GM12892 (cell line): ENCODE measurements at regions not wholly inside any gene's neighbourhood (a gene's known extent, or its start where the extent isn't known, plus 50 kb on each side); places are given as distances from the start of the nearest gene placed in this dataset.

Experiments
- POLR2A ChIP-seq: IDR thresholded peaks from 2 replicates; pipeline ENCODE4 v1.6.1; 2011; ENCODE audit warnings: low read depth, low read length, control low read depth
- POLR2AphosphoS5 ChIP-seq: IDR thresholded peaks from 2 replicates; pipeline ENCODE4 v1.6.1; 2011; ENCODE audit warnings: low read depth, low read length, control low read depth
- TAF1 ChIP-seq: IDR thresholded peaks from 2 replicates; pipeline ENCODE4 v1.6.1; 2011; ENCODE audit warnings: low read depth, mild to moderate bottlenecking, control low read depth, low read length, borderline replicate concordance

DNA sequence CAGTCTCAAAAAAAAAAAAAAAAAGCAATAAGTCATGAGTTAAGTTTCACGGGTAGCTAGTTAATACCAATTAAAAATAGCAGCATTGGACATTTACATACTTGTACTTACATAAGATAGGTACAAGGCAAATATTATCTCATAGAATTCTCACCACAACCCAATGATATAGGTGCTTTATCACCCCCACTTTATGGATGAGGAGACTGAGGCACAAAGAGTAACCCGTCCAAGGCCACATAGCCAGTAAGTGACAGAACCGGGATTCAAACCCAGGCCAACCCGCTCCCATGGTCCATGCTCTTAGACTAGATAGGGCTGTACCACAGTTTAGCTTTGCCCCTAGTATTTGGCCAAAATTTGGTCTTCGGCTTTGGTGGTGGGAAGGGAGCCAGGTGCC is 132.5 kb upstream of the SLC45A1 start:
- TF ChIP-seq POLR2A (no peak), POLR2AphosphoS5 (no peak), TAF1 (no peak)
